ENCODE measurements at regions not wholly inside any gene's neighbourhood (a gene's known extent, or its start where the extent isn't known, plus 50 kb on each side); places are given as distances from the start of the nearest gene placed in this dataset.

DNA sequence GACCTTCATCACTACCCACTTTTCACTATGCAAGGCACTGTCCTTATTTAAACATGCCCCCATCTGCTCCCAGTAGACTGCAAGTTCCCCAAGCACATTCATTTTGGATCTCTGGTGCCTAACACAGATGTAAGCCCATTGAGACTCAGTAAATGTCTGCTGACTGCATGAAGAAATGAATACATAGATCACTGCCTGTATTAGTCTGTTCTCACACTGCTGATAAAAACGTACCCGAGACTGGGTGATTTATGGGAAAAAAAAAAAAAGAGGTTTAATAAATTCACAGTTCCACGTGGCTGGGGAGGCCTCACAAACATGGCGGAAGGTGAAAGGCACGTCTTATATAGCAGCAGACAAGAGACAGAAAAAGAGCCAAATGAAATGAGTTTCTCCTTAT, 204.9 kb downstream of the ATG4C start:
- no peak for DNase-seq (ENCODE audit: low spot score)

- no peak for DNase-seq (ENCODE audit: low spot score)
Measured at GRCh38 chr1:62989497-62989896, 205.6 kb downstream of the ATG4C start.

- no peak for DNase-seq (ENCODE audit: low spot score)
Measured at GRCh38 chr1:62991152-62991551, 207.2 kb downstream of the ATG4C start.

- no peak for DNase-seq (ENCODE audit: low spot score)
Measured at GRCh38 chr1:62993844-62994243, 209.9 kb downstream of the ATG4C start.

- DNase-seq (ENCODE audit: low spot score): no peak
Measured at GRCh38 chr1:62995173-62995572, 211.2 kb downstream of the ATG4C start.

DNA sequence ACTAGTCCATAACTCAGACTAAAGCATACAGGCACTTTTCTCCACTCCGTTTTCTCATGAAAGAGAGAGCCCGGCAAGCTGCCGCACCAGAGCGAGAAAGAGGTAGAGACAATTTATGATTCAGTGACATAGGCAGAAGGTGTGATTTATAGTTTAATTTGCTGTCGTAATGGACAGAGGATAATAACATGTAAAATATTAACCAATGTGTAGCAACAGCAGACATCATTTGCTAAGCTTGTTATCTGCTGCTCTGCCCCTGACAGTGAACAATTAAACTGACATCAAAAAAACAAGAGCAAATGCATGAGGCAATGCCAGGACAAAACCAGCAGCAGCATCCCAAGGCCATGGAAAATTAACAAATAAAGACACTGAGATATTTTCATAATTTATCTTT, 214.0 kb downstream of the ATG4C start:
- no peak for DNase-seq (ENCODE audit: low spot score)

DNA sequence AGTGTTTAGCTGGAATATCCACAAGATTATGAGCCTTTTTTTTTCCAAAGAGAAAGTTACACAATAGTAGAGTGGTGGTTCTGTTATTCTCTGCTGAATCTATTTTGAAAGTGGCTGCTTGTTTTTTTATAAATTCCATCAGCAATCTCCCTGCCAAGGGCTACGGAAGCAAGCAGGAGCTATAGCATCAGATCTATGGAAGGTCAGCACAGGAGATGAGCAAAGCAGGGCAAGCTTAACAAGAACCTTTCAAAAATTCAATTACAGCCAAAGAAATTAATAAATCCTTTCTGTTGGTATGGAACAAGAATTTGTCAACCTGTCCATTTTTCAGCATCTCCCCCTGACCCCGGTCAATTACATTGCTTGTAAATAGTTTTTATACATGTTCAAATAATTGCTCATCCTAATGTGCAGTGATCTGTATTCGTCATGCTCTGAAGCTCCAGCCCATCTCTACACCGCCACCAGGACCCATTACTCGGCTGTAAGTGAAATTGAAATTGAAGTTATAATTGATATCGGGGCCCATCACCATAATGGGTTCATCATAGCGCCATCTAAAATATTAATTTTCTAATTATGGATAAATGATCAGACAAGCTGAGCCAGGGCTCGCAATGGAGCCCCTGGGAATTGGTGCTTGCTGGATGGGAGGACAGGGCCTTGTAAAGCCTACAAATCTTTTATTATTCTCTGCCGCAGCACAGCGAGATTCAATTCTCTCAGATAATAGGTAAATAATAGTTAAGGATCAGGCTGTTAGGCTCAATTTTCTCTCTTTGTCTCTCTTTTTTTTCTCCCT, 215.1 kb downstream of the ATG4C start:
- DNase-seq (ENCODE audit: low spot score): no peak

- DNase-seq (ENCODE audit: low spot score): no peak
Measured at GRCh38 chr1:63000508-63000907, 216.6 kb downstream of the ATG4C start.

GRCh38 chr1:63004868-63005267, 220.9 kb downstream of the ATG4C start:
- no peak for DNase-seq (ENCODE audit: low spot score)

DNA sequence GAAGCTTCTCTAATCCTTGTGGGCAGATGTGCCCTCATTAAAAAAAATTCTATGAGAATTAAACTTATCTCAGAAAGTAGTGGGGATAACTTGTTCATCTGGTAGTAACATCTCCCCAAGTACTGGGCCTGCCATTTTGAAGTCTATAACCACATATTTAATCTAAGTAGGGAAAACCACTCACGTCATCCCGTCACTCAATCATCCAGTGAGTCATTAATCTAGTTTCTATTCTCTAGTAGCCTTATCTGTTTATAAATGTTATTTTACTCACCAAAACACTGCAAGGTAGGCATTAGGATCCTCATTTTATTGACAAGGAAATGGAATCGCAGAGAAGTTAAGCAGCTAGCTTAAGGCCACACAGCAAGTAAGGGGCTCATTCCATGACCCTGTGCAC, 221.9 kb downstream of the ATG4C start:
- DNase-seq (ENCODE audit: low spot score): no peak

DNA sequence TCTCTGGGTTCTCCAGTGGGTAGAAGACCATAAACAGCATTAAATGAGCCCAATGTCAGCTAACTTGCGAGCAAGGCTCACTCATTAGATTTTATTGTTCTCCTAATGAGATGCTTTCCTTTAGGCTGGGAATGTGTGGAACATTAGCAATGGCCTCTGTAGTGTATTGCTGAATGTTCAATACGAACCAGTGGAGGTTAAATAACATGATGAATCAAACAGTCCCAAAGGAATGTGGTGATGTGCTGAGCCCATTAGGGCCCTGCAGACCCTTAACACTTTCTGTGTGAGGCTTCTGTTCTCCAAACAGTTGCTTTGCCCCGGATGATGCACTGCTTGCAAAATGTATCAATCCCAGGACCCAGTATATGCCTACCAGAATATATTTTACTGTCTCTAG, 225.5 kb downstream of the ATG4C start:
- DNase-seq (ENCODE audit: low spot score): no peak

DNA sequence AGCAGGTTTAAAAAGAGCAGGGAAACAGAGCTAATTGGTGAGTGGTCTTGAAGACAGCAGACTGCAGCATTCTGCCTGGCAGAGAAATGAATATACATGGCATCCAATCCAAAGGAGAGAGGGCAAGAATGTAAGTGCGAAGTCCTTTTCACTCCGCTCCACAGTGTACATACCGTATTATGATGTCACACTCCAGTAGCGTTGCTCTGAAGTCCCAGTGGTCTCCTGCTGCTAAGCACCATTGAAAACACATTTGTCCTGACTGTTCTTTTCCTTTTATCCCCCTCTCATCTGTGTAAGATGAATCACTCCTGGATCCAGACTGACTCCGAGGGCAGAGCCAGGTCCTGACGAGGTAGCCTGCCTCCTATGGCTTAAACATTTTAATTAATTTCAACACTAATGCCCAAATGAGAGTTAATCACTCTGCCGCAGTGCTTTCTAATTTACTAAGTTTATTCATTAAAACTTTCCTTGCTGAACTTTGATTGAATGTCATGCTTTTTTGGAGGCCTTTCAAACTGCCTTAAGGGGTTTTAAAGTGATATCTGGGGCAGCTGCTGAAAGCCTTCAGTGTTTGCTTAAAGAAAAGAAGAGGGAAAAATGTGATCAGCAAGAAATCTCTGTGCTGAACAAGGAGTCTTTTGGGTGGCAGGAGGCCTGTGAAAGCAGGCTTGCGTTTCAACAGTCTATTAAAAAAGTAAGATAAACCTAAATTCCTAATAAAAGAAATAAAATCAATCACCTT, 227.2 kb downstream of the ATG4C start:
- no peak for DNase-seq (ENCODE audit: low spot score)

DNA sequence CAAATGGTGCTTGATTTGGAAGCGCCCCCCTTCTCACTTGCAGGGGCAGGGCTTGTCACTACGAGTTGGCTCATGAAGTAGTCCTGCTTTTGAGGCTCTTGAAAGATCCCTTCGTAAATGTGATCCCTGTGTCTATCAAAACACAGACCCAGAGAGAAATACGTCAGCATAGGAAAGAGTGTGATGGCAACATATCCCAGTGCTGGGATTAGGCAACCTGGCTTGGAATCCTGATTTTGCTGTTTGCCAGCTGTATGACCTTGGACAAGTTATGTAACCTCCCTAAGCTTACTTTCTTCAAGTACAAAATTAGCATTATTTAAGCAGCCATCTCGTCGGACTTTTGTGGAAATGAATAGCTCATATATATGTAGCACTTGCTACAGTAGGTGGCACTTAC, 228.4 kb downstream of the ATG4C start:
- no peak for DNase-seq (ENCODE audit: low spot score)

DNA sequence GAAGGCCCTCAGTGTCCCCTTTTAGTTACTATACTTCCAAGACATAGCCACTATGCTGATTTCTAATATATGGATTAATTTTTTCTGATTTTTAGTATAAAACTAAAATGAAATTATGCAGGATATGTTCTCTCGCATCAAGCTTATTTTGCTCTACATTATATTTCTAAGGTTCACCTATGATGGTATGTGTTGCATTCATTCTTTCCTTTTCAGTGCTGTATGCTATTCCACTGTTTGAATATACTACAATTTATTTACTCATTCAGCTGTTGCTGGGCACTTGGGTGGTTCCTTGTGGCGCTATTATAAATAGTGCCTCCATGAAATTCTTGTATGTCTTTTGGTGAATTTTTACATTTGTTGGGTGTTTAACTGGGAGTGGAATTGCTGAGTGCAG, 230.3 kb downstream of the ATG4C start:
- DNase-seq (ENCODE audit: low spot score): no peak

GRCh38 chr1:63022319-63022718, 238.4 kb downstream of the ATG4C start:
- DNase-seq (ENCODE audit: low spot score): no peak

- DNase-seq (ENCODE audit: low spot score): no peak
Measured at GRCh38 chr1:63023171-63023570, 239.2 kb downstream of the ATG4C start.

DNA sequence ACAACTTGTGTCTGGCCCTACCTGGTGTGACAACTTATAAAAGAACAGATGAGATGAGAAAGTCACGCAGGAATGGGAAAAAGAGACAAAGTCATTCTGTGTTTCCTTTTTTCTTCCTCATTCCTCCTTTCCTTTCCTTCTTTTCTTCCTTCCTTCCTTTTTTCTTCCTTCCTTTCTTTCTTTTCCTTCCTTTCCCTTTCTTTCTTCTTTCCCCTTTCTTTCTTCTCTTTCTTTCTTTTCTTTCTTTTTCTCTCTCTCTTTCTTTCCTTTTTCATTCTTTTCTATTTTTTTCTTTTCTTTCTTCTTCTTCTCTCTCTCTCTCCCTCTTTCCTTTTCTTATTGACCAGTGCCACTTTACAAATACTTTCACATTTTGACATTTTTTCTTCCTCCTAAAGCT, 239.7 kb downstream of the ATG4C start:
- DNase-seq (ENCODE audit: low spot score): no peak

- no peak for DNase-seq (ENCODE audit: low spot score)
Measured at GRCh38 chr1:63024132-63024531, 240.2 kb downstream of the ATG4C start.

DNA sequence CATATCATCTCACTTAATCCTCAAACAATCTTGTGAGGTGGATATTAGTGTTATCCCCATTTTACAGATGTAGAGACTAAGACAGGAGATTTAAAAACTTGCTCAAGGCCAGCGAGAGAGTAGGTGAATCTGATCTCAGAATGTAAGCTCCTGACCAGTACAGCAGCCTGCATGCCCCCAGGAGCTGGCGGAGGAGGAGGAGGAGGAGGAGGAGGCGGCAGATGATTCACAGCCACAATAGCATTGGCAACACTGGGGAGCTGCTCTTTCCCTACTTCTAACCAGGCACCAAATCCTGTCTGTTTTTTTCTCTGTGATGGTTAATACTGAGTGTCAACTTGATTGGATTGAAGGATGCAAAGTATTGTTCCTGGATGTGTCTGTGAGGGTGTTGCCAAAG, 243.2 kb downstream of the ATG4C start:
- DNase-seq (ENCODE audit: low spot score): no peak

DNA sequence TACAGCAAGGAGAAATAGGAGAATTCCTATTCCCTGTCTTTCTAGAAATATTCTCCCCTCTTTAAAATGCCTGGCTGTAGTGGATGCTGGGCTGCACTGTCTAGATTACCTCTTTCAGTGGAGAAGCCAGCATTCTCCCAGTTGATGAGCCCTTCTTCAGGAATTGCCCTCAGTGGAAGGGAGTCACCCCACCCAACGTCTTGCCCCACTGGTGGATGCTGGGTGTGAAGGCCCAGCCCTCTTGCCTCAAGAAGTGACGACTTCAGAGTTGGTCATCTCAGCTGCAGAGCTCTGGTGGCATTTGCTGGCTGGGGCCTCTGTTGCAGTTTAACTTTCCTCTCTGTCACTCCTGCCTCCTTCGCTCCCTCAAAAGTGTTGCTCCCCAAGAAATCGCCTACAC, 248.2 kb downstream of the ATG4C start:
- no peak for DNase-seq (ENCODE audit: low spot score)

DNA sequence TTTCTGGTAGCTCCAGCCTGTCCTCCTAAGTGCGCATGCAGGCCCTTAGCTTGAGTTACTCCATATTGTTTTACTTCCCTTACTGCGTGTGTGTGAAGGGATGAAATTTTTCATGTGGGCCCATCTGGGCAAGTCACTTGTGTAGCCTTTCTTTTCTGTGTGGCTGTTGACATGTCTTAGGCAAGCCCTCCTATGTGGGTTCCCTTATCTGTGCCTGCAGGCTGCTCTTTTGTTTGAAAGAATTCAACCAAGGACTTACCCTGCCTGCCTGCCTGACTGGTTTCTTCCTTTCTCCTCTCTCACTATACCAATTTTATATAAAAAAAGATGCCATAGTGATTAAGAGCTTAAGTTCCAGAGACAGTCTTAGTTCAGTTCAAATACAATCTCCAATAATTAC, 249.3 kb downstream of the ATG4C start:
- no peak for DNase-seq (ENCODE audit: low spot score)

- no peak for DNase-seq (ENCODE audit: low spot score)
Measured at GRCh38 chr1:63034256-63034655, 250.3 kb downstream of the ATG4C start.

DNA sequence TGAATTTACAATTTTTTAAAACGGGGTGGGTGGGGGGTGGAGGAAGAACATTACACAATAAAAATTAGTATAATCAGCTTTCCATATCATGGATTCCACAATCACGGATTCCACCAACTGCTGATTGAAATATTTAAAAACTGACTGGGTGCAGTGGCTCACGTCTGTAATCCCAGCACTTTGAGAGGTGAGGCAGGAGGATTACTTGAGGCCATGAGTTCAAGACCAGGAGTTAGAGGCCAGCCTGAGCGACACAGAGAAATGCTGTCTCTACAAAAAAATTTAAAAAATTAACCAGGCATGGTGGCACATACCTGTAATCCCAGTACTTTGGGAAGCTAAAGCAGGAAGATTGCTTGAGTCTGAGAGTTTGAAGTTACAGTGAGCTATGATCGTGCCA, 254.7 kb downstream of the ATG4C start:
- DNase-seq (ENCODE audit: low spot score): no peak

DNA sequence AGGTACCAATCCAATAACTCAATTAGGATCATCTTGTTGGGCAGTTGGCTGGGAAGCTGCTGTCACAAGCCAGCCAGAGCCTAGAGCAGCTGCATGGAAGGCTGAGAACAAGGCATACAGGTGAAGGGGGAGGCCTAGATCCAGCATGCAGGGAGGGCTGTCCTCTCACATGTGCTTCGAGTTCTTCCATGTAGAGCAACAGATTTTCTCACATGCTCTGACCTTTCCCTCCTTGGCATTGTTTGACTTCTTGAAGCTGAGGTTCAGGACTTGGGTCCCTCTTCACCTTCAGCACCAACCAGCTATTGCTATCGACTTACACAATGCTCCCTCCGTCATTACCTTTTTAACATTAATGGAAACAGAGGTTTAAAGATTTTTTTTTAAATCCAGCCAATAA, 257.7 kb downstream of the ATG4C start:
- no peak for DNase-seq (ENCODE audit: low spot score)
